HG02763 (cell line): ENCODE measurements at regions not wholly inside any gene's neighbourhood (a gene's known extent, or its start where the extent isn't known, plus 50 kb on each side); places are given as distances from the start of the nearest gene placed in this dataset.
"Not testable (repeated sequence)": the region's sequence is repeated elsewhere in the genome, so short reads cannot be mapped to it uniquely, and the experiment has no call there.

Experiments
- ATAC-seq: cut with Tn5 transposase; IDR thresholded peaks from one replicate; pipeline ENCODE4 v1.9.1; 2021; ENCODE audit warnings: mild to moderate bottlenecking, moderate library complexity; ENCODE audit not compliant: unreplicated experiment

DNA sequence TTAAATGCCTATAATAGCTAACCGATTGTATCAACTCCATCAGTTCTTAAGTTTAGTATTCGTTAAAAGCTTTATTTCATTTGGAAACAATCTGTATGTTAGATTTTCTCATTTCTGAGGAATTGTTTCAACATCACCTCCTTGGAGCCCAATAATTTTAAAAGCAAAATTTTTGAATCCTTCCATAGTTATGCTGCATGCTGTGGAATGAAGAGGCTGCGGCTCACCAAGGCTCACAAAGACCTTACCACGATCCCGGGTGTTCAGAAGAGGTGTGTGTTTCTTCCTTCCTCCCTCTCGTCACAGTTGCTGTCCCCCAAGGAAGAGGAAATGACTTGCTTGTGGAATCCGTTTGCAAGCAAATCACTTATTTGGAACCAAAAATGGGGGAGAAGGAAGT, 143.8 kb downstream of the FGF1 start:
- no peak for ATAC-seq

DNA sequence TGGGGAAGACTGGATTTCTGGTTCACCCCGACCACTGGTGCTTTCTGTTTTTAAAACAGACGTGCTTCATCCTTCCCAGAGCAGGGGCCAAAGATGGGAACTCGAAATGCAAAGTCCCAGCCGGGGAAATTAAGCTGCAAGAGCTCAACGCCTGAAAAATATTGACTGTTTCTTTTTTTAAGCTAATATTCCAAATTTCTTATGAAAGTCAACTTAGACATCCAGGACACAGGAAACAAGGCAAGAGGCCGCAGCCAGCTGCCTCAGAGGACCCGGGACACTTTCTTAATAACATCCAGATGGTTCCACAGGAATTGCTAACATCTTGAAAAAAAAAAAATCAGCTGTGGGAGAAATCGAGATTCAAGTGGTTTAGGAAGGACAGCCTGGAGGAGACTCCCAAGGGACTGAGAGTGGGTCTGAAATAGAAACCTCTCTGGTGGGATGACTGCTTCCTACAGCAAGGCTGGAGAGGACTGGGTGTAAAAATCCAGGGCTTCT, 144.9 kb downstream of the FGF1 start:
- ATAC-seq, result no peak

DNA sequence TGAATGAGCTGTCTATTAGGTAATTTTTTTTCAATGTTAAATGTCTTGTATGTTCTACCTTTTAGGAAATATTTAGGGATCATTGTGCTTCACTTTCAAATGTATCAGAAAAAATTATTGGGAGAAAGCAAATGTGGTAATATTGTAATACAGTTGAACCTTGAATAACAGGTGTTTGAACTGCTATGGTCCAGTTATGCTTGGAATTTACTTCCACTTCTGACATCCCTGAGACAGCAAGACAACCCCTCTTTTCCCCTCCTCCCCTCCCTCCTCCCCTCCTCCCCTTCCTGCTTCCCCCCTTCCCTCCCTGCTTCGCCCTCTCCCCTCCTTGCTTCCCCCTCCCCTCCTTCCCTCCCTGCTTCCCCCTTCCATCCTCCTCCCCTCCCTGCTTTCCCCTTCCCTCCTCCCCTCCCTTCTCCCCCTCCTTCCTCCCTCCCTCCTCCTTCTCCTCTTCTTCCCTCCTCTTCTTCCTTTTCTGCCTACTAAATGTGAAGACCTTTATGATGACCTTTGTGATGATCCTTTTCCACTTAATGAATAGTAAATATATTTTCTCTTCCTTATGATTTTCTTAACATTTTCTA, 146.6 kb downstream of the FGF1 start:
- ATAC-seq, result no peak

- ATAC-seq, result no peak
These were observed 148.0 kb downstream of the FGF1 start for GRCh38 chr5:142537938-142538337.

DNA sequence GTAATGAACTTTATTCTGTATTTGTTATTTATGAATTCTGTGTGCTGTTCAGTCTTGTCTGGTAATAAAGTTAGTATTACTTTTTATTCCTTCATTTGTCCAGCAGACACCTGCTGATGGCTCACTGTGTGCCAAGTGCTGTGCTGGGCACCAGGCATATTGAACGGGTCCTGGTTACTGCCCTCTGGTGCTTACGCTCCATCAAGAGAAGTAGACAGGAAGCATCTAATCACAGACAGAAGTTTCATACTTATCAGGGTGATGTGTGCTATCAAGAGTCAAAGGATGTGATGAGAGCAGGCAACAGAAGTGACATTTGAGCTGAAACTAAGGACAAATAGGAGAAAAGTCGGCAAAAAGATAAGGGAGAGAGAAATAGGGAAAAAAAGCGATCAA, 153.1 kb downstream of the FGF1 start:
- ATAC-seq, result no peak

GRCh38 chr5:142531977-142532780, 153.7 kb downstream of the FGF1 start:
- no peak for ATAC-seq

GRCh38 chr5:142530904-142531303, 155.0 kb downstream of the FGF1 start:
- no peak for ATAC-seq

- no peak for ATAC-seq
These were observed 156.1 kb downstream of the FGF1 start for GRCh38 chr5:142529626-142530278.

- ATAC-seq, result no peak
These were observed 158.1 kb downstream of the FGF1 start for GRCh38 chr5:142527664-142528295.

DNA sequence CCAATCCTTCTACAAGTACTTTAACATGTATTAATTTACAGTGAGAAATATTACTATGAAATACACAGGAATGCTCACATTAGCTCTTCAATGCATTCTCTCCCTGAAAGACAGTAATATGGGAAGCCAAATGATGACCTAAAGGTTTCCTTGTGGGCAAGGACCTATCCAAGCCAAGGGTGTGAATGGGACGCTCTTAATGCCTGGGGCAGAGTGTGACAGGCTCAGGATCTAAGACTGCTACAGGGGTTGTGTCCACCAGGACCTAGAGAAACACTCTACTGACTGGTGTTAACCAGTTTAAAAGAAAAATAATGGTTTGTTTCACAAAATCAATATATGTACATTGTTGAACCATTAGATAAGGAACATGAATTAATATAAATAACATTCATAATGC, 158.7 kb downstream of the FGF1 start:
- ATAC-seq, result no peak

- no peak for ATAC-seq
These were observed 162.9 kb downstream of the FGF1 start for GRCh38 chr5:142522983-142523382.

GRCh38 chr5:142521706-142522105, 164.2 kb downstream of the FGF1 start:
- ATAC-seq, result no peak

DNA sequence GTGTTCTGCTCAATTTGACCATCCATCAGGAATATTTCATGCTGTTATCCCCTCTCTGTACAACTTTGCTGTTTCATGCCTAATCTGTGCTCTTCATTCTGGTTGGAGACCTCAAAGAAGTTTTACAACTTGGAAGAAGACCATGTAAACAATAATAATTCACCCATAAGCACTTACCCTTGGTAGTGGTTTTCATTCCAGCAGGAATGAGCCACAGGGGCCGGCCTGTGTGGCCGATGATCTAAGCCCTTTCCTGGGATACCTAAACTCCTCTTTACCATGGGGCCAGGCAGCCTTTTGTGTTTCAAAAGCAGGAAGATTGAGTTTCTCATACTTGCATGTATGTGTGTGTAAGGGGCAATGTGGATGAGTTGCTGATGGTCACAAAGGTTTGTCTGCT, 165.0 kb downstream of the FGF1 start:
- ATAC-seq, result no peak

DNA sequence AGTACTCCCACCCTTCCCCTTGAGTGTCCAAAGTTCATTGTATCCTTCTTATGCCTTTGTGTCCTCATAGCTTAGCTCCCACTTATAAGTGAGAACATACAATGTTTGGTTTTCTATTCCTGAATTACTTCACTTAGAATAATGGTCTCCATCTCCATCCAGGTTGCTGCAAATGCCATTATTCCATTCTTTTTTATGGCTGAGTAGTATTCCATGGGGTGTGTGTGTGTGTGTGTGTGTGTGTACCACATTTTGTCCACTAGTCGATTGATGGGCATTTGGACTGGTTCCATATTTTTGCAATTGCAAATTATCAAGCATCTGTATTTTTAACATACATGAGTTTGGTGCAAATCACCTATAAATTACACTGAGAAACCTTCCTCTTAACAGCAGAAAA, 166.0 kb downstream of the FGF1 start:
- ATAC-seq, result not testable (repeated sequence)

DNA sequence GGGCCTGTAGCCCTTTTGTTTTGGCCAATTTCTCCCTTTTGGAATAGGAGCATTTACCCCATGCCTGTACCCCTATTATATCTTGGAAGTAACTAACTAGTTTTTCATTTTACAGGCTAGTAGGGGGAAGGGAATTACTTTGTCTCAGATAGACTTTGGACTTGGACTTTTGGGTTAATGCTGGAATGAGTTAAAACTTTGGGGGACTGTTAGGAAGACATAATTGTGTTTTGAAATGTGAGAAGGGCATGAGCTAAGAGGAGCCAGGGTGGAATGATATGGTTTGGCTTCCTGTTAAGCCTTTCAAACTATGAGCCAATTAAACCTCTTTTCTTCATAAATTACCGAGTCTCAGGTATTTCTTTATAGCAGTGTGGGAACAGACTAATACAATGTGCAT, 168.1 kb downstream of the FGF1 start:
- ATAC-seq, result no peak

DNA sequence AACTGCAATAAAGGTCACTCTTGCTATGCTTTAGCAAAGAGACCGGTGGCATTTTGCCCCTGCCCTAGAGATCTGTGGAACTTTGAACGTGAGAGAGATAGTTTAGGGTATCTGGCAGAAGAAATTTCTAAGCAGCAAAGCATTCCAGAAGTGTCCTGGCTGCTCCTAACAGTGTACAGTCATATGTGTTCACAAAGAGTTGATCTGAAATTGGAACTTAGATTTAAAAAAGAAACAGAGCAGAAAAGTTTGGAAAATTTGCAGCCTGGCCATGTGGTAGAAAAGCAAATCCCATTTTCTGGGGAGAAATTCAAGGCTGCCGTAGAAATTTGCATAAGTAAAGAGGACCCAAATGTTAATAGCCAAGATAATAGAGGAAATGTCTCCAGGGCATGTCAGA, 169.2 kb downstream of the FGF1 start:
- ATAC-seq, result no peak

DNA sequence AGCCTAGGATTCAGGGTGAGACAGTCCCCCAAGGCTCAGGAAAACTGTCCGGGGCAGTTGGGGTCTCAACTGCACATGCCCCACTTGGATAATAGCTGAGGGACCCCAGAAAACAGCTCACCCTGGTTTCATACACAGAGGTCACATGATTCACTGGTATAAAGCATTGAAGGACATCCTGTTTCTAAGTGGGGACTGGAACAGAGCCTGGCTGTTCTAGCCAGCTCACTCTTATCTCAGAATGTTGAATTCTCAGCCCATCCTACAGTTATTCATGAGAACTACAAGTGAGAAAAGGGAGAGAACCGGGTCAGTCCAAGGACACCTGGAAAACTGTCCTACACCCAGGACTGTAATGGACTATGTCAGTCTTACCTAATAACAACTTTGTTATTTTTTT, 170.9 kb downstream of the FGF1 start:
- ATAC-seq, result no peak

DNA sequence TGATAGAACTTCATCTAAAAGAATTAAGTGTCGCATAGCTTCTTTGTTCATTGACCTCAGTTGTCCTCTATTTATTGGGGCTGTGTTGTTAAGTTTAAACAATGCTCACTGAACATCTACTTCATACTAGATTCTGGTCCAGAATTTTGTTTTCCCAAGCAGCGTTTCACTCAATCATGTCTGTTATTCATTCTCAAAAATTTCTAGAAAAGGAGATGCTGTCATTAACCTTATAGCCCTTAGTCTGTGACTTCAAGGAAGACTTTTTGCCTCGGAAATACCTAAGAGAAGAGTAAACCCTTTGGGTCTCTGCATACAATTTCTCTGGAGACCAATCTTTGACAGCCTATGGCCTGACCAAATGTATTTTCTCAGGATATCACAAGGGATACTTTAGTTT, 171.7 kb downstream of the FGF1 start:
- ATAC-seq, result no peak

DNA sequence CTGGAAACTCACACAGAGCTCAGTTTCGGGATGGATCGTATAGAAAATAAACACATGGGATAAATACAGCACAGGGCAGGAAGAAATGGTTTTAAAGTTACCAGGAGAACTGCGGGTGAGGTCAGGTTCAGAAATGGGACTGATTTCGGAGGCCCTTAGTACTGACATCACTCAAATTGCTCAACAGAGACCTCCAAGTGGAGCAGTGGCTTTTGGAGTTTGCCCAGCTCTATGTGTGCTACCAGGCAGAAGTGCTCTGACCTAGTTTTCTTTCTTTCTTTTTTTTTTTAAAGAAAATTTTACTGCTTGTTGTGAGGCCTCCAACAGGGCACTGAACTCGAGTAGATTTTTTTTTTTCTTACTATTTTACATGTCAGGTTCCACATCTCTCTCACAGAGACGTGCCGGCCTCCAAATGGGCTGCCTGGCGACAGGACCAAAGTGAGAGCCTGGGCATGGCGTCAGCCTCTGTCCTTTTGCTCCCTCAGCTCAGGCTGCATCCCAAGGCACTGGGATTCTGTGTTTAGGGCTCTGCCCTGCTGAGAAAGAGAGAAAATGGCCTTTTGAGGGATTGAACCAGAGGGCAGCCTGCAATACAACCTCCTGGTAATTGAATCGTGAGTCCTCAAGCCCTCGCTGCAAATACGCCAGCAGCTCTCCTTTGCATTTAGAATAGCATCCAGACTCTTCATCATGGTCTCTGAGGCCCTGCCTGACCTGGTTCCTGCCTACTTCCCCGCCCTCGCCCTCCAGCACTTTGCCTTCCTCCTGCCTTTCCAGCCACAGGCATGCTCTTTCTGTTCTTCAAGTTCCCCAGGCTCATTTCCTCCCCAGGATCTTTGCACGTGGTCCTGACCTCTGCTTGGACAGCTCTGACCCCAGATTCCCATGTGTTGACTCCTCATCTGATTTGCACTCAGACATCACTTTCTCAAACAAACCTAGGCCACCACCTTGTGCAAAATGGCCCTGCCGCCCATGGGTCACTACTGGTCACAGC, 173.5 kb downstream of the FGF1 start:
- no peak for ATAC-seq

- no peak for ATAC-seq
These were observed 174.5 kb downstream of the FGF1 start for GRCh38 chr5:142511358-142511757.
